H9 (cell line): ENCODE measurements at regions not wholly inside any gene's neighbourhood (a gene's known extent, or its start where the extent isn't known, plus 50 kb on each side); places are given as distances from the start of the nearest gene placed in this dataset.

Experiments
- DNase-seq: peaks from one replicate; pipeline ENCODE4 v3.0.0-alpha.2; 2017
- H2AFZ ChIP-seq: one replicate; pipeline ENCODE4 v1.6.1; 2013; ENCODE audit warnings: mild to moderate bottlenecking, low read length, control low read depth, moderate library complexity
- H2AK5ac ChIP-seq: 2 replicates; pipeline ENCODE4 v1.6.1; 2013; ENCODE audit warnings: low read length, control low read depth, mixed read lengths; ENCODE audit not compliant: insufficient read length
- H2BK120ac ChIP-seq: one replicate; pipeline ENCODE4 v1.6.1; 2013; ENCODE audit warnings: low read depth, mild to moderate bottlenecking, low read length, control low read depth, inconsistent platforms; ENCODE audit not compliant: poor library complexity, severe bottlenecking
- H2BK12ac ChIP-seq: 2 replicates; pipeline ENCODE4 v1.6.1; 2013; ENCODE audit warnings: low read length, control low read depth, mixed read lengths, low read depth; ENCODE audit not compliant: insufficient read length
- H2BK15ac ChIP-seq: 2 replicates; pipeline ENCODE4 v1.6.1; 2013; ENCODE audit warnings: low read depth, low read length, control low read depth
- H2BK20ac ChIP-seq: one replicate; pipeline ENCODE4 v1.6.1; 2013; ENCODE audit warnings: low read depth, mild to moderate bottlenecking, low read length, control low read depth, inconsistent platforms; ENCODE audit not compliant: poor library complexity, severe bottlenecking
- H2BK5ac ChIP-seq: 2 replicates; pipeline ENCODE4 v1.6.1; 2013; ENCODE audit warnings: low read length, control low read depth, mixed read lengths; ENCODE audit not compliant: insufficient read length
- H3K14ac ChIP-seq: 2 replicates; pipeline ENCODE4 v1.6.1; 2013; ENCODE audit warnings: low read length, control low read depth; ENCODE audit not compliant: insufficient read depth
- H3K18ac ChIP-seq: 2 replicates; pipeline ENCODE4 v1.6.1; 2013; ENCODE audit warnings: low read depth, mild to moderate bottlenecking, mixed read lengths, low read length, control low read depth; ENCODE audit not compliant: insufficient read length
- H3K23ac ChIP-seq: 2 replicates; pipeline ENCODE4 v1.6.1; 2013; ENCODE audit warnings: low read length, control low read depth, mixed read lengths, low read depth; ENCODE audit not compliant: insufficient read length
- H3K23me2 ChIP-seq: 2 replicates; pipeline ENCODE4 v1.6.1; 2013; ENCODE audit warnings: low read depth, mild to moderate bottlenecking, mixed read lengths, low read length, control low read depth; ENCODE audit not compliant: insufficient read length, poor library complexity, severe bottlenecking
- H3K27ac ChIP-seq: 2 replicates; pipeline ENCODE4 v1.5.1; 2013; ENCODE audit warnings: low read length, control low read depth, mixed read lengths, low read depth; ENCODE audit not compliant: insufficient read length
- H3K27me3 ChIP-seq: 2 replicates; pipeline ENCODE4 v1.6.1; 2013; ENCODE audit warnings: low read length, control low read depth, inconsistent platforms; ENCODE audit not compliant: insufficient read depth
- H3K4ac ChIP-seq: 2 replicates; pipeline ENCODE4 v1.6.1; 2013; ENCODE audit warnings: low read depth, mild to moderate bottlenecking, control low read depth, inconsistent platforms, low read length, moderate library complexity
- H3K4me1 ChIP-seq: 2 replicates; pipeline ENCODE4 v1.6.1; 2013; ENCODE audit warnings: low read length, control low read depth, inconsistent platforms; ENCODE audit not compliant: insufficient read depth
- H3K4me2 ChIP-seq: 2 replicates; pipeline ENCODE4 v1.6.1; 2013; ENCODE audit warnings: low read length, control low read depth, mixed read lengths; ENCODE audit not compliant: insufficient read length, insufficient read depth
- H3K56ac ChIP-seq: 2 replicates; pipeline ENCODE4 v1.6.1; 2013; ENCODE audit warnings: low read depth, mild to moderate bottlenecking, mixed read lengths, low read length, control low read depth; ENCODE audit not compliant: insufficient read length
- H3K79me1 ChIP-seq: 2 replicates; pipeline ENCODE4 v1.6.1; 2013; ENCODE audit warnings: low read depth, mild to moderate bottlenecking, moderate library complexity, low read length, control low read depth, inconsistent platforms; ENCODE audit not compliant: insufficient read depth, poor library complexity, severe bottlenecking
- H3K79me2 ChIP-seq: 2 replicates; pipeline ENCODE4 v1.6.1; 2013; ENCODE audit warnings: low read length, control low read depth, inconsistent platforms; ENCODE audit not compliant: insufficient read depth
- H3K9ac ChIP-seq: 2 replicates; pipeline ENCODE4 v1.6.1; 2013; ENCODE audit warnings: low read length, control low read depth, mixed read lengths; ENCODE audit not compliant: insufficient read length; ENCODE audit errors: extremely low read depth
- H3K9me3 ChIP-seq: one replicate; pipeline ENCODE4 v1.6.1; 2013; ENCODE audit warnings: low read depth, low read length, inconsistent platforms; ENCODE audit not compliant: control insufficient read depth
- H3T11ph ChIP-seq: one replicate; pipeline ENCODE4 v1.6.1; 2013; ENCODE audit warnings: mild to moderate bottlenecking, low read length, control low read depth, inconsistent platforms
- H4K20me1 ChIP-seq: one replicate; pipeline ENCODE4 v1.6.1; 2013; ENCODE audit not compliant: control insufficient read depth, insufficient read length, insufficient read depth
- H4K5ac ChIP-seq: 2 replicates; pipeline ENCODE4 v1.6.1; 2013; ENCODE audit warnings: low read depth, mild to moderate bottlenecking, mixed read lengths, low read length, control low read depth; ENCODE audit not compliant: insufficient read length
- H4K8ac ChIP-seq: replicated peaks from 2 replicates; pipeline ENCODE4 v1.6.1; 2013; ENCODE audit warnings: low read length, control low read depth, mixed read lengths, low read depth; ENCODE audit not compliant: insufficient read length
- H4K91ac ChIP-seq: 2 replicates; pipeline ENCODE4 v1.6.1; 2013; ENCODE audit warnings: low read depth, mild to moderate bottlenecking, moderate library complexity, mixed read lengths, low read length, control low read depth; ENCODE audit not compliant: insufficient read length
- H3K27ac Mint-ChIP-seq, 3 experiments: 2 replicates in 2 of 3; 3 replicates in 1 of 3; pipeline ENCODE4 v1.8.0; 2020 to 2021; ENCODE audit warnings: mixed read lengths in 3 of 3, mild to moderate bottlenecking in 1 of 3, moderate library complexity in 1 of 3
- H3K27me3 Mint-ChIP-seq: 2 replicates; pipeline ENCODE4 v1.8.0; 2021; ENCODE audit warnings: low read depth, mild to moderate bottlenecking, moderate library complexity, mixed read lengths
- H3K36me3 Mint-ChIP-seq, 3 experiments: 2 replicates in 2 of 3; 3 replicates in 1 of 3; pipeline ENCODE4 v1.8.0; 2020 to 2021; ENCODE audit warnings: low read depth in 3 of 3, mixed read lengths in 3 of 3; ENCODE audit not compliant: insufficient read depth in 1 of 3
- H3K4me1 Mint-ChIP-seq, 2 experiments: 2 replicates each; pipeline ENCODE4 v1.8.0; 2020; ENCODE audit warnings: mixed read lengths in 2 of 2
- H3K4me3 Mint-ChIP-seq, 2 experiments: 2 replicates in 1 of 2; 3 replicates in 1 of 2; pipeline ENCODE4 v1.8.0; 2020 to 2021; ENCODE audit warnings: mild to moderate bottlenecking in 2 of 2, mixed read lengths in 2 of 2, moderate library complexity in 1 of 2
- H3K9me3 Mint-ChIP-seq, 2 experiments: 2 replicates in 1 of 2; 3 replicates in 1 of 2; pipeline ENCODE4 v1.8.0; 2020; ENCODE audit warnings: mild to moderate bottlenecking in 2 of 2, mixed read lengths in 2 of 2, moderate library complexity in 1 of 2
- WGBS: extraction: QIAGEN DNeasy Blood & Tissue Kit; methylation state at CpG from one replicate; pipeline ENCODE4 v1.1.7; 2013; ENCODE audit warnings: missing lambda C conversion rate, low lambda C conversion rate, mixed read lengths; ENCODE audit not compliant: insufficient read length; ENCODE audit errors: extremely low coverage; 5-methylcytosine and 5-hydroxymethylcytosine counted together
- TF ChIP-seq, protein P1 (sequence below): fragments of 200-600 bp; sonication (generic); conservative IDR thresholded peaks from 3 replicates; pipeline ENCODE4 v1.8.0; 2021; ENCODE audit warnings: antibody characterized with exemption, mild to moderate bottlenecking

GRCh38 chr4:28378109-28378830, 1517.6 kb downstream of the STIM2 start:
- Histone ChIP-seq H3T11ph (no peak overlapping the region), H3K9ac (no peak overlapping the region), H2BK120ac (no peak overlapping the region), H4K5ac (no peak overlapping the region), H2AK5ac (no peak overlapping the region), H2BK5ac (no peak overlapping the region), H3K27ac (no peak overlapping the region), H3K9me3 (no peaks in the 10 kb centered on the region), H2BK12ac (no peak overlapping the region), H4K20me1 (no peaks in the 10 kb centered on the region), H3K23me2 (no peaks in the 10 kb centered on the region), H3K27me3 (no peaks in the 10 kb centered on the region), H3K56ac (no peak overlapping the region), H4K91ac (no peak overlapping the region), H4K8ac (no peak overlapping the region), H2BK20ac (no peak overlapping the region), H3K23ac (no peak overlapping the region), H3K79me2 (no peaks in the 10 kb centered on the region), H3K4ac (no peak overlapping the region), H3K14ac (no peak overlapping the region), H3K18ac (no peak overlapping the region), H3K4me2 (no peak overlapping the region), H2AFZ (no peak overlapping the region), H3K79me1 (no peaks in the 10 kb centered on the region), H3K4me1 (no peaks in the 10 kb centered on the region), H2BK15ac (no peak overlapping the region)
- no peak overlapping the region for H3K27ac Mint-ChIP-seq
- no peak overlapping the region for H3K4me3 Mint-ChIP-seq
- peaks cover 3 to 4% of the 10 kb centered on the region in 2 experiments for H3K4me1 Mint-ChIP-seq
- DNase-seq = peak; percentile 35
- no peaks in the 10 kb centered on the region for H3K27me3 Mint-ChIP-seq
- H3K36me3 Mint-ChIP-seq = no peaks in the 10 kb centered on the region
- WGBS = no CpG with 5 or more reads among the region's 6 CpGs
- TF ChIP-seq, protein P1, sequence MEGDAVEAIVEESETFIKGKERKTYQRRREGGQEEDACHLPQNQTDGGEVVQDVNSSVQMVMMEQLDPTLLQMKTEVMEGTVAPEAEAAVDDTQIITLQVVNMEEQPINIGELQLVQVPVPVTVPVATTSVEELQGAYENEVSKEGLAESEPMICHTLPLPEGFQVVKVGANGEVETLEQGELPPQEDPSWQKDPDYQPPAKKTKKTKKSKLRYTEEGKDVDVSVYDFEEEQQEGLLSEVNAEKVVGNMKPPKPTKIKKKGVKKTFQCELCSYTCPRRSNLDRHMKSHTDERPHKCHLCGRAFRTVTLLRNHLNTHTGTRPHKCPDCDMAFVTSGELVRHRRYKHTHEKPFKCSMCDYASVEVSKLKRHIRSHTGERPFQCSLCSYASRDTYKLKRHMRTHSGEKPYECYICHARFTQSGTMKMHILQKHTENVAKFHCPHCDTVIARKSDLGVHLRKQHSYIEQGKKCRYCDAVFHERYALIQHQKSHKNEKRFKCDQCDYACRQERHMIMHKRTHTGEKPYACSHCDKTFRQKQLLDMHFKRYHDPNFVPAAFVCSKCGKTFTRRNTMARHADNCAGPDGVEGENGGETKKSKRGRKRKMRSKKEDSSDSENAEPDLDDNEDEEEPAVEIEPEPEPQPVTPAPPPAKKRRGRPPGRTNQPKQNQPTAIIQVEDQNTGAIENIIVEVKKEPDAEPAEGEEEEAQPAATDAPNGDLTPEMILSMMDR = peak; percentile 71
- no peaks in the 10 kb centered on the region for H3K9me3 Mint-ChIP-seq
